HG03066 (cell line): ENCODE measurements at regions not wholly inside any gene's neighbourhood (a gene's known extent, or its start where the extent isn't known, plus 50 kb on each side); places are given as distances from the start of the nearest gene placed in this dataset.

ENCODE experiments used
- ATAC-seq: cut with Tn5 transposase; IDR thresholded peaks from one replicate; pipeline ENCODE4 v1.9.1; 2021; ENCODE audit warnings: low read depth; ENCODE audit not compliant: unreplicated experiment

DNA sequence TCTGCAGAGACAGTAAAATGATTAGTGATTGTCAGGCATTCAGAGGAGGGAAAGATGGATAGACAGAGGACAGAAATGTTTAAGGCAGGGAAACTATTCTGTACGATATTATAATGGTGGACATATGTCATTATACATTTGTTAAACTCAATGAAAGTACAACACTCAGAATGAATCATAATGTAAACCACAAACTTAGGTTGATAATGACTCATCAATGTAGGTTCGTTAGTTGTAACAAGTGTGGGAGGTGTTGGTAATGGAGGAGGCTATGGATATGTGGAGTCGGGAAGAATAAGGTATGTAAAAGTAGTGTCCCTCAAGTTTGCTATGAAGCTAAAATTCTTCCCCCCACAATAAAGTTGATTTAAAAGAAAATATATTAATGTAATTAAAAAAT is 455.0 kb downstream of the BRINP3 start:
- no peak for ATAC-seq

DNA sequence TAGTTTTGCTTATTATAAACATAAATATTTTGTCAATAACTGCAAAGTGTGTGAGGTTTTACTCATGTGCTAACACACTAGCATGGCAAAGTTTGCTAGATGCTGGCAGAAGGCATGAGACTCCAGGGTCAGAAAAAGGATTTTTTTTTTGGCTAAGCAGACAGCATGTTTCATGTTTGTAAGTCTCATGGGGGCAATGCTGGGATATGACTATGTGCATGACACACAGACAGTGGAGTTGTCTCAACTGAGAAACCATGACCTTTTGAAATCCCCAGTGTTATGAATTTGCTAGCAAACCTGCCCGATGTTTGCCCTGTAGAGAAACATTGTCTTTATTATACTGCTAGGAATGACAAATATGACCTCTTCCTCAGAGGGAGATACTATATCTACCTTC is 448.2 kb downstream of the BRINP3 start:
- no peak for ATAC-seq

DNA sequence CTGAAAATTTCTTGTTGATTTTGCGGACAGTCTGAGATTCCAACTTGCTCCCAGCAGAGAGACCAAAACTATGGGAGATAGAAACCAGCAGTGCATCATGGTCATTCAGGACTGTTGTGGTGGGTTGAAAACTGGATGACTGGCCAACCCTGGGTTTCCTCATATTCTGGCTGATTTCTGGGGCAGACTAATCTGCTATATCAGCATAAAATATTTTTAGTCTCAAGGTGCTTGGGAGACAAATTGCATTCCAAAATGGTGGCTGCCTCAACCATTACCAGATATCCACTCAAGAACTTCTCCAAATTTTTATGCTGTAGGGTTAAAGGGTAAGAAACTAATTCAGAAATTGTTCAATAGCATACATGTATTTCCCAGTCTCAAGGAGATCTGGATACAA is 434.0 kb downstream of the BRINP3 start:
- ATAC-seq, result no peak

DNA sequence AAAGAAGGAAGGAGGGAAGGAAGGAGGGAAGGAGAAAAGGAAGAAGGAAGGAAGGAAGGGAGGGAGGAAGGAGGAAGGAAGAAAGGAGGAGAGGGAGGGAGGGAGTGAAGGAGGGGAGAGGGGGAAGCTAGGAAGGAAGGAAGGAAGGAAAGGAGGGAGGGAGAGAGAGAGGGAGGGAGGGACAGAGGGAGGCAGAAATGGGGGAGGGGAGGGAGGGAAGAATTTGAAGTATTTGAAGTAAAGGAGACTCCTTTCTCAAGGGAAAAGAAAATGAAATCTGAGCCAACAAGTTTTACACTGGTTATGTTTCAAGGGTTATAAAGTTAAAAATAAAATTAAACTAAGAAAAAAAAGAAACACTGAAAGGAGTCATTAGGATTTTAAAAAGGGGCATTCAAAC is 431.4 kb downstream of the BRINP3 start:
- no peak for ATAC-seq
